GM19043 (cell line): ENCODE measurements at regions not wholly inside any gene's neighbourhood (a gene's known extent, or its start where the extent isn't known, plus 50 kb on each side); places are given as distances from the start of the nearest gene placed in this dataset.
A peak's percentile ranks its signal among the peaks of the same experiment; 100 is the strongest.
"Not testable (repeated sequence)": the region's sequence is repeated elsewhere in the genome, so short reads cannot be mapped to it uniquely, and the experiment has no call there.

Experiments
- ATAC-seq: cut with Tn5 transposase; IDR thresholded peaks from one replicate; pipeline ENCODE4 v1.9.1; 2021; ENCODE audit warnings: low read depth; ENCODE audit not compliant: unreplicated experiment

GRCh38 chr13:59318320-59318930, 845.3 kb downstream of the DIAPH3 start:
- peak; percentile 59 for ATAC-seq

- no peak for ATAC-seq
Measured at GRCh38 chr13:59319276-59319675, 844.5 kb downstream of the DIAPH3 start.

- ATAC-seq, result no peak
Measured at GRCh38 chr13:59320021-59320420, 843.7 kb downstream of the DIAPH3 start.

GRCh38 chr13:59324401-59324800, 839.3 kb downstream of the DIAPH3 start:
- not testable (repeated sequence) for ATAC-seq

GRCh38 chr13:59326717-59327116, 837.0 kb downstream of the DIAPH3 start:
- no peak for ATAC-seq

GRCh38 chr13:59330764-59331163, 833.0 kb downstream of the DIAPH3 start:
- ATAC-seq, result no peak

- ATAC-seq, result no peak
Measured at GRCh38 chr13:59332966-59333365, 830.8 kb downstream of the DIAPH3 start.

- ATAC-seq, result no peak
Measured at GRCh38 chr13:59337070-59337469, 826.7 kb downstream of the DIAPH3 start.

GRCh38 chr13:59340151-59340550, 823.6 kb downstream of the DIAPH3 start:
- no peak for ATAC-seq

- ATAC-seq, result no peak
Measured at GRCh38 chr13:59340581-59340980, 823.1 kb downstream of the DIAPH3 start.

- ATAC-seq, result no peak
Measured at GRCh38 chr13:59342400-59342799, 821.3 kb downstream of the DIAPH3 start.

- no peak for ATAC-seq
Measured at GRCh38 chr13:59343132-59343531, 820.6 kb downstream of the DIAPH3 start.

- no peak for ATAC-seq
Measured at GRCh38 chr13:59343993-59344822, 819.5 kb downstream of the DIAPH3 start.

GRCh38 chr13:59345311-59345710, 818.4 kb downstream of the DIAPH3 start:
- ATAC-seq, result no peak

GRCh38 chr13:59346999-59347723, 816.6 kb downstream of the DIAPH3 start:
- no peak for ATAC-seq

GRCh38 chr13:59348617-59349016, 815.1 kb downstream of the DIAPH3 start:
- ATAC-seq, result no peak

- no peak for ATAC-seq
Measured at GRCh38 chr13:59352600-59352999, 811.1 kb downstream of the DIAPH3 start.

- ATAC-seq, result no peak
Measured at GRCh38 chr13:59354665-59355369, 808.9 kb downstream of the DIAPH3 start.

- no peak for ATAC-seq
Measured at GRCh38 chr13:59356607-59357006, 807.1 kb downstream of the DIAPH3 start.

- ATAC-seq, result no peak
Measured at GRCh38 chr13:59358014-59358413, 805.7 kb downstream of the DIAPH3 start.

GRCh38 chr13:59360108-59360507, 803.6 kb downstream of the DIAPH3 start:
- ATAC-seq, result no peak
